IPS DF 19.7 (cell line): ENCODE measurements at regions not wholly inside any gene's neighbourhood (a gene's known extent, or its start where the extent isn't known, plus 50 kb on each side); places are given as distances from the start of the nearest gene placed in this dataset.

Experiments used
- DNase-seq: peaks from one replicate; pipeline ENCODE4 v3.0.0-alpha.2; 2013; ENCODE audit warnings: low read depth, low spot score

GRCh38 chr4:137075586-137075985 lies 456.7 kb downstream of the PCDH18 start:
- DNase-seq = no peak

GRCh38 chr4:137070614-137071013 lies 461.7 kb downstream of the PCDH18 start:
- DNase-seq = no peak

GRCh38 chr4:137069473-137069872 lies 462.8 kb downstream of the PCDH18 start:
- no peak for DNase-seq

- DNase-seq = no peak
Measured at GRCh38 chr4:137067735-137068134, 464.6 kb downstream of the PCDH18 start.

- no peak for DNase-seq
Measured at GRCh38 chr4:137065311-137065710, 467.0 kb downstream of the PCDH18 start.

- DNase-seq = no peak
Measured at GRCh38 chr4:137063961-137064360, 468.3 kb downstream of the PCDH18 start.

- no peak for DNase-seq
Measured at GRCh38 chr4:137043184-137043583, 489.1 kb downstream of the PCDH18 start.

- DNase-seq = no peak
Measured at GRCh38 chr4:137039370-137039769, 492.9 kb downstream of the PCDH18 start.

GRCh38 chr4:137032222-137032621 lies 500.1 kb downstream of the PCDH18 start:
- no peak for DNase-seq

- no peak for DNase-seq
Measured at GRCh38 chr4:137029026-137029425, 503.3 kb downstream of the PCDH18 start.

- DNase-seq = no peak
Measured at GRCh38 chr4:137025484-137026059, 506.7 kb downstream of the PCDH18 start.

GRCh38 chr4:137015426-137016409 lies 516.6 kb downstream of the PCDH18 start:
- no peak for DNase-seq

- DNase-seq = no peak
Measured at GRCh38 chr4:137000432-137000831, 531.9 kb downstream of the PCDH18 start.

- DNase-seq = no peak
Measured at GRCh38 chr4:136992032-136992431, 540.3 kb downstream of the PCDH18 start.

- no peak for DNase-seq
Measured at GRCh38 chr4:136985683-136986082, 546.6 kb downstream of the PCDH18 start.

- no peak for DNase-seq
Measured at GRCh38 chr4:136967069-136967468, 565.2 kb downstream of the PCDH18 start.

- no peak for DNase-seq
Measured at GRCh38 chr4:136965478-136965877, 566.8 kb downstream of the PCDH18 start.

GRCh38 chr4:136962868-136963267 lies 569.4 kb downstream of the PCDH18 start:
- no peak for DNase-seq

- no peak for DNase-seq
Measured at GRCh38 chr4:136946307-136946907, 585.9 kb downstream of the PCDH18 start.

- no peak for DNase-seq
Measured at GRCh38 chr4:136939781-136940180, 592.5 kb downstream of the PCDH18 start.

- DNase-seq = no peak
Measured at GRCh38 chr4:136935871-136936270, 596.4 kb downstream of the PCDH18 start.

- DNase-seq = no peak
Measured at GRCh38 chr4:136935305-136935704, 597.0 kb downstream of the PCDH18 start.

GRCh38 chr4:136934601-136935000 lies 597.7 kb downstream of the PCDH18 start:
- no peak for DNase-seq
